Glutamatergic neuron (in vitro differentiated cells): ENCODE measurements at regions not wholly inside any gene's neighbourhood (a gene's known extent, or its start where the extent isn't known, plus 50 kb on each side); places are given as distances from the start of the nearest gene placed in this dataset.
A peak's percentile ranks its signal among the peaks of the same experiment; 100 is the strongest.

Experiments
- DNase-seq: peaks from one replicate; pipeline ENCODE4 v3.0.0; 2022
- H3K27ac Mint-ChIP-seq: one replicate; pipeline ENCODE4 v1.8.0; 2020; ENCODE audit warnings: mild to moderate bottlenecking, mixed read lengths, inconsistent platforms; ENCODE audit not compliant: unreplicated experiment
- H3K27me3 Mint-ChIP-seq: one replicate; pipeline ENCODE4 v1.8.0; 2020; ENCODE audit warnings: mild to moderate bottlenecking, moderate library complexity, mixed read lengths, inconsistent platforms; ENCODE audit not compliant: unreplicated experiment
- H3K36me3 Mint-ChIP-seq: one replicate; pipeline ENCODE4 v1.8.0; 2020; ENCODE audit warnings: mild to moderate bottlenecking, mixed read lengths, inconsistent platforms; ENCODE audit not compliant: unreplicated experiment
- H3K4me1 Mint-ChIP-seq: one replicate; pipeline ENCODE4 v1.8.0; 2020; ENCODE audit warnings: mild to moderate bottlenecking, low read depth, mixed read lengths, inconsistent platforms; ENCODE audit not compliant: unreplicated experiment
- H3K4me3 Mint-ChIP-seq: one replicate; pipeline ENCODE4 v1.8.0; 2020; ENCODE audit warnings: mild to moderate bottlenecking, mixed read lengths, inconsistent platforms; ENCODE audit not compliant: unreplicated experiment
- H3K9me3 Mint-ChIP-seq: one replicate; pipeline ENCODE4 v1.8.0; 2020; ENCODE audit warnings: mild to moderate bottlenecking, moderate library complexity, mixed read lengths, inconsistent platforms; ENCODE audit not compliant: unreplicated experiment
- TF ChIP-seq, protein P1 (sequence below): fragments of 200-600 bp; sonication (generic); IDR thresholded peaks from one replicate; pipeline ENCODE4 v1.5.0; 2021; ENCODE audit not compliant: partially characterized antibody, unreplicated experiment

DNA sequence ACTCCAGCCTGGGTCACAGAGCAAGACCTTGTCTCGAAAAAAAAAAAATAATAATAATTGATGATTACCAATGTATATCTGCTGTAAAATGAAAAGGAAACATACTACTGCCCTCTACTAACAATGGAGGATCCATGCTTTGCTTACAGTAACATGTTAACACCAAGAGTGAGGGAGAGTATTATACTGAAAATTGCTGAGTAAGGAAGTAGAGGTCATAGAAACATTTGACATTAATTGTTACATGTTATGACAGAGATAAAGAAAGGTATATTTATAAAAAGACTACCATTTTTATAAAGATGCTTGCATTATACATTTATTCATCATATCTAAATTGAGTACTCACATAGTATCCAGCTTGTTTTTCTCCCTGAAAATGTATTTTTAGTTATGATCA lies 1989.8 kb upstream of the TENM3 start:
- Mint-ChIP-seq H3K9me3 (no peaks in the 10 kb centered on the region), H3K4me1 (no peaks in the 10 kb centered on the region), H3K27me3 (no peaks in the 10 kb centered on the region), H3K4me3 (no peak overlapping the region), H3K36me3 (no peaks in the 10 kb centered on the region), H3K27ac (no peak overlapping the region)
- no peak for DNase-seq
- TF ChIP-seq, protein P1, sequence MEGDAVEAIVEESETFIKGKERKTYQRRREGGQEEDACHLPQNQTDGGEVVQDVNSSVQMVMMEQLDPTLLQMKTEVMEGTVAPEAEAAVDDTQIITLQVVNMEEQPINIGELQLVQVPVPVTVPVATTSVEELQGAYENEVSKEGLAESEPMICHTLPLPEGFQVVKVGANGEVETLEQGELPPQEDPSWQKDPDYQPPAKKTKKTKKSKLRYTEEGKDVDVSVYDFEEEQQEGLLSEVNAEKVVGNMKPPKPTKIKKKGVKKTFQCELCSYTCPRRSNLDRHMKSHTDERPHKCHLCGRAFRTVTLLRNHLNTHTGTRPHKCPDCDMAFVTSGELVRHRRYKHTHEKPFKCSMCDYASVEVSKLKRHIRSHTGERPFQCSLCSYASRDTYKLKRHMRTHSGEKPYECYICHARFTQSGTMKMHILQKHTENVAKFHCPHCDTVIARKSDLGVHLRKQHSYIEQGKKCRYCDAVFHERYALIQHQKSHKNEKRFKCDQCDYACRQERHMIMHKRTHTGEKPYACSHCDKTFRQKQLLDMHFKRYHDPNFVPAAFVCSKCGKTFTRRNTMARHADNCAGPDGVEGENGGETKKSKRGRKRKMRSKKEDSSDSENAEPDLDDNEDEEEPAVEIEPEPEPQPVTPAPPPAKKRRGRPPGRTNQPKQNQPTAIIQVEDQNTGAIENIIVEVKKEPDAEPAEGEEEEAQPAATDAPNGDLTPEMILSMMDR = no peak

GRCh38 chr4:180261346-180261745 lies 1981.9 kb upstream of the TENM3 start:
- Mint-ChIP-seq H3K4me1 (no peaks in the 10 kb centered on the region), H3K4me3 (no peak overlapping the region), H3K27ac (no peak overlapping the region), H3K36me3 (no peaks in the 10 kb centered on the region), H3K9me3 (no peaks in the 10 kb centered on the region), H3K27me3 (peaks cover 1% of the 10 kb centered on the region)
- TF ChIP-seq, protein P1 = no peak
- DNase-seq = no peak

- Mint-ChIP-seq H3K36me3 (no peaks in the 10 kb centered on the region), H3K27me3 (no peaks in the 10 kb centered on the region), H3K4me3 (no peak overlapping the region), H3K4me1 (peaks cover 15% of the 10 kb centered on the region), H3K9me3 (no peaks in the 10 kb centered on the region), H3K27ac (no peak overlapping the region)
- TF ChIP-seq, protein P1 = no peak
- DNase-seq = no peak
Observed at GRCh38 chr4:180280076-180280475, 1963.1 kb upstream of the TENM3 start.

DNA sequence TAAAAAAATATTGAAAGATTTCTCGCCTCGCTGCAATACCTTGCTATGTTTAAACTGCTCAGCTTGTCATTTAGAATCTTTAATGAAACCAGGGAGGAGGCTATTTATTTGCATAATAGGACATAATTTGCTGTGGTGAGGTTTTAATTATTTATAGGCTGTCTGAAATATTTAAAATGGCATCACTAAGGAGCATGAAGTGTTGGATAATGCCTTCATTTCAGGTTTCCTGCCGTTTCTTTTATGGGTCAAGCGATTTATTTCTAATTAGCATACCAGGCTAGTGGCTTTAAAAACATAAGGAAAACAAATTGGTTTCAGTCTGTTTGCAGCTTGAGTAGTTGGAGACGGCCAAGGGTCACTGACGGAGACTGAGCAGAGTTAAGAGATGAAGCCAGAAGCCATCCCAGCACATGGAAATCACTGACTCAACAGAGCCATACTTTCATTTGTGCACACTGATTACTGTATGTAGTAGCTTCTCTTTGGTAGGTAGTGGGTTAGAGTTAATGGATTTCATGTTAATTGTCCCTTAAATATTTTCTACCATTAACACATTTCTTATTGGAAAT lies 1962.4 kb upstream of the TENM3 start:
- no peaks in the 10 kb centered on the region for H3K36me3 Mint-ChIP-seq
- H3K27me3 Mint-ChIP-seq = no peaks in the 10 kb centered on the region
- H3K4me1 Mint-ChIP-seq = peaks cover 15% of the 10 kb centered on the region
- no peak for DNase-seq
- TF ChIP-seq, protein P1 = no peak
- peak overlapping the region; percentile 79 for H3K27ac Mint-ChIP-seq
- no peaks in the 10 kb centered on the region for H3K9me3 Mint-ChIP-seq
- peak overlapping the region; percentile 41 for H3K4me3 Mint-ChIP-seq

- no peaks in the 10 kb centered on the region for H3K36me3 Mint-ChIP-seq
- no peaks in the 10 kb centered on the region for H3K27me3 Mint-ChIP-seq
- no peak overlapping the region for H3K4me3 Mint-ChIP-seq
- H3K27ac Mint-ChIP-seq = peak overlapping the region; percentile 79
- no peak for DNase-seq
- peaks cover 15% of the 10 kb centered on the region for H3K4me1 Mint-ChIP-seq
- no peaks in the 10 kb centered on the region for H3K9me3 Mint-ChIP-seq
- TF ChIP-seq, protein P1 = no peak
Observed at GRCh38 chr4:180281724-180282123, 1961.5 kb upstream of the TENM3 start.
